Osteocyte (in vitro differentiated cells): ENCODE measurements at regions not wholly inside any gene's neighbourhood (a gene's known extent, or its start where the extent isn't known, plus 50 kb on each side); places are given as distances from the start of the nearest gene placed in this dataset.

ENCODE experiments used
- DNase-seq: peaks from one replicate; pipeline ENCODE4 v3.0.0; 2021; ENCODE audit warnings: mixed read lengths; ENCODE audit not compliant: unreplicated experiment; ENCODE audit errors: extremely low spot score
- H3K27ac Mint-ChIP-seq: one replicate; pipeline ENCODE4 v1.8.0; 2021; ENCODE audit warnings: mild to moderate bottlenecking, mixed read lengths; ENCODE audit not compliant: unreplicated experiment
- H3K27me3 Mint-ChIP-seq: one replicate; pipeline ENCODE4 v1.8.0; 2021; ENCODE audit warnings: mixed read lengths; ENCODE audit not compliant: unreplicated experiment
- H3K36me3 Mint-ChIP-seq: one replicate; pipeline ENCODE4 v1.8.0; 2021; ENCODE audit warnings: mixed read lengths; ENCODE audit not compliant: unreplicated experiment
- H3K4me1 Mint-ChIP-seq: one replicate; pipeline ENCODE4 v1.8.0; 2021; ENCODE audit warnings: mixed read lengths; ENCODE audit not compliant: unreplicated experiment
- H3K4me3 Mint-ChIP-seq: one replicate; pipeline ENCODE4 v1.8.0; 2021; ENCODE audit warnings: mild to moderate bottlenecking, moderate library complexity, mixed read lengths; ENCODE audit not compliant: unreplicated experiment
- H3K9me3 Mint-ChIP-seq: one replicate; pipeline ENCODE4 v1.8.0; 2021; ENCODE audit warnings: mixed read lengths; ENCODE audit not compliant: unreplicated experiment
- TF ChIP-seq, protein P1 (sequence below): fragments of 200-600 bp; sonication (generic); IDR thresholded peaks from 2 replicates; pipeline ENCODE4 v1.5.0; 2021; ENCODE audit warnings: antibody characterized with exemption, mild to moderate bottlenecking, moderate library complexity

DNA sequence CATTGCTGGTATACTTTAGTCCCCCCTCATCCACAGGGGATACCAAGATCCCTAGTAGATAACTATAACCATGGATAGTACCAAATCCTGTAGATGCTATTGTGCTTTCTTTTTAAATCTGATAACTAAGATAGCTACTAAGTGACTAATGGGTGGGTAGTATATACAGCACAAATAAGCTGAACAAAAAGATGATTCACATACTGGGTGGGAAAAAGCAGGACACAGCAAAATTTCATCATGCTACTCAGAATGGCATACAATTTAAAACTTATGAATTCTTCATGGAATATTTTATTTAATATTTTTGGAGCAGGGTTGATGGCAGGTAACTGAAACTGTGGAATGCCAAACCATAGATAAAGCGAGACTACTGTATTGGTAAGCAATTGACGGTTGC is 161.6 kb downstream of the IL15 start:
- DNase-seq = no peak
- TF ChIP-seq, protein P1, sequence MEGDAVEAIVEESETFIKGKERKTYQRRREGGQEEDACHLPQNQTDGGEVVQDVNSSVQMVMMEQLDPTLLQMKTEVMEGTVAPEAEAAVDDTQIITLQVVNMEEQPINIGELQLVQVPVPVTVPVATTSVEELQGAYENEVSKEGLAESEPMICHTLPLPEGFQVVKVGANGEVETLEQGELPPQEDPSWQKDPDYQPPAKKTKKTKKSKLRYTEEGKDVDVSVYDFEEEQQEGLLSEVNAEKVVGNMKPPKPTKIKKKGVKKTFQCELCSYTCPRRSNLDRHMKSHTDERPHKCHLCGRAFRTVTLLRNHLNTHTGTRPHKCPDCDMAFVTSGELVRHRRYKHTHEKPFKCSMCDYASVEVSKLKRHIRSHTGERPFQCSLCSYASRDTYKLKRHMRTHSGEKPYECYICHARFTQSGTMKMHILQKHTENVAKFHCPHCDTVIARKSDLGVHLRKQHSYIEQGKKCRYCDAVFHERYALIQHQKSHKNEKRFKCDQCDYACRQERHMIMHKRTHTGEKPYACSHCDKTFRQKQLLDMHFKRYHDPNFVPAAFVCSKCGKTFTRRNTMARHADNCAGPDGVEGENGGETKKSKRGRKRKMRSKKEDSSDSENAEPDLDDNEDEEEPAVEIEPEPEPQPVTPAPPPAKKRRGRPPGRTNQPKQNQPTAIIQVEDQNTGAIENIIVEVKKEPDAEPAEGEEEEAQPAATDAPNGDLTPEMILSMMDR = no peak
- Mint-ChIP-seq H3K9me3 (peaks cover 10% of the 10 kb centered on the region), H3K4me3 (no peak overlapping the region), H3K27ac (no peak overlapping the region), H3K36me3 (no peaks in the 10 kb centered on the region), H3K4me1 (peaks cover 15% of the 10 kb centered on the region), H3K27me3 (no peaks in the 10 kb centered on the region)

DNA sequence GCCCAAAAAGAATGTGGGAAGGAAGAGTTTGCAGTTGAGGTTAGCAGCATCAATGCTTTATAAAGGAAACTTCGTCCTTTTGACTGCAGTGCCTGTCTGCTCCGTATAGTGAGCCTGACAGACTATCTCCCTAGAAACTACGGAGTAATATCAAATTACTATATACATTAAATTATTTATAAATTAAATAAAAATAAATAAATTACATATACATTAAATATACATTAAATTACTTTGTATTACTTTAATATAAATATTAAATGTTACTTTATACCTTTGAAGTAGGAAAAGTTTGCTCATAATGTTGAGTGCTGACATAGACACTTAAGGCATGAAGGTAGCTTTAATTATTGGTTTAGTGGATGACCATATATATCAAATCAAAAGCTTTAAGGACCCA is 165.2 kb downstream of the IL15 start:
- no peaks in the 10 kb centered on the region for H3K36me3 Mint-ChIP-seq
- H3K27me3 Mint-ChIP-seq = no peaks in the 10 kb centered on the region
- DNase-seq = no peak
- no peaks in the 10 kb centered on the region for H3K9me3 Mint-ChIP-seq
- no peak overlapping the region for H3K27ac Mint-ChIP-seq
- no peak overlapping the region for H3K4me3 Mint-ChIP-seq
- peaks cover 42% of the 10 kb centered on the region for H3K4me1 Mint-ChIP-seq
- TF ChIP-seq, protein P1 = no peak

DNA sequence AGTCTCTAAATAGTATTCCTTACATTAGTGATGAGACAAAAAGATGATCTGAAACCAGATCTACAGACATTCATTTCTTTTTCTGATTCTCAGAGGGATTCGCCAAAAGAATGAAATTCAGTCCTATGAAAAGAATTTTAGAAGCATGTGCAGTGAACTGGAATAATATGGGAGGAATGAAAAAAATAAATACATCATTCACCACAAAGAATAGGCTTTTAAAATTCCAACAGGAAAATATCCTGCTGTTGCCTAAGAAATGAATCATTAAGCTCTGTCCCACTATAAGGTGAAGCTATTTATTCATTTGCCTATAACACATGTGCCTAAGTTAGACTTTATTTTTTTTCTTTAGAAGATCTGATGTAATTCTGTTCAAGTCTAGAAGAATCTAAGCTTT is 165.9 kb downstream of the IL15 start:
- H3K27me3 Mint-ChIP-seq = no peaks in the 10 kb centered on the region
- H3K36me3 Mint-ChIP-seq = no peaks in the 10 kb centered on the region
- TF ChIP-seq, protein P1 = no peak
- H3K4me3 Mint-ChIP-seq = no peak overlapping the region
- no peak for DNase-seq
- peaks cover 50% of the 10 kb centered on the region for H3K4me1 Mint-ChIP-seq
- H3K27ac Mint-ChIP-seq = peak overlapping the region; percentile 93
- H3K9me3 Mint-ChIP-seq = no peaks in the 10 kb centered on the region

DNA sequence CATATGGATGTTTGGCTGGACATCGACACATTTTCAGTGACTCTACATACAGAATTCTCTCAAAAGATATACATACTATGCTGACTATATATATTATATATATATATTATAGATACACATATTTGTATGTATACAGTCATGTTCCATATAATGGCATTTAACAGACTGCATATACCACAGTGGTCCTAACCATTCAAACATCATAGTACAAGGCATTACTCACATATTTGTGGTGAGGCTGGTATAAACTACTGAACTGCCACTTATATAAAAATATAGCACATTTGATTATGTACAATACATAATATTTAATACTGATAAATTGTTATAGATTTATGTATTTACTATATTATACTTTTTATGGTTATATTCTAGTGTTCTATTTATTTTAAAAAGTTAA is 168.5 kb downstream of the IL15 start:
- Mint-ChIP-seq H3K4me3 (no peak overlapping the region), H3K4me1 (peaks cover 67% of the 10 kb centered on the region), H3K27ac (no peak overlapping the region), H3K9me3 (no peaks in the 10 kb centered on the region), H3K27me3 (no peaks in the 10 kb centered on the region), H3K36me3 (no peaks in the 10 kb centered on the region)
- DNase-seq = no peak
- TF ChIP-seq, protein P1 = no peak

DNA sequence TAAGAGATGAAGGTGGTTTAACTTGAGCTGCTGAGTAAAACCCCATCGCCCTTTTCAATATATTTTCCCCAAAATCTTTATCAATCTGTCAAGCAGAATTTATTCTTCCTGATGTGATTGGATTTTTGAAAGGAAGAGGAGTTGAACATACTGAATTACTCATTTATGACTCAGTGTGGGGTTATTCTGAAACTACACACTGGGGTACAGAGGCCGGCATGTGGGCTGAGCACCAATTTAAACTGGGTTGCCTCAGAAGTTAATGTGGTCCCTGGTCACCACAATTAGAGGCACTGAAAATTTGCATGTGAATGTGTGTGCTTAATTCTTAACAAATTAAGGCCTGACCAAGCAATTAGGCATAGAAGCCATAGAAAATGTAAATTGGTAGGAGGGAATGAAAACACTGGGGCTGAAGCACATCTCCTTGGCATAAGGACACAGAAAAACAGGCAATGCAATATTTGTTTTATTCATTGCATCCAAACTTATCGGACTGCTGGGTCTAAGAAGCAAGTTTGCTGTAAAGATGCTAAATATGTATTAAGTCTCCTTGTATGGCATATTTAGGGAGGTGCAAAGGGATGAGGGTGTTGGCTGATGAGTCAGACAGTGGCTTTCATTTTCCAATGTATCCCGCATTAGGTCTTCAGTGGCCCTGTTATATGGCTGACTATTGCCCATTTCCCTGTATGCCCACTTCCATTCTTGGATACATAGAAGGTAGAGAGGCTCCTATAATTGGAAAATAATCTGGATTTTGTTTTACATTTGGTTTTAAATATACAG is 170.9 kb downstream of the IL15 start:
- no peak overlapping the region for H3K4me3 Mint-ChIP-seq
- H3K4me1 Mint-ChIP-seq = peaks cover 73% of the 10 kb centered on the region
- H3K36me3 Mint-ChIP-seq = no peaks in the 10 kb centered on the region

More for the DNA sequence above, 170.9 kb downstream of the IL15 start:
- H3K27ac Mint-ChIP-seq = peak overlapping the region; percentile 75
- TF ChIP-seq, protein P1 = no peak
- H3K27me3 Mint-ChIP-seq = no peaks in the 10 kb centered on the region
- DNase-seq = no peak
- H3K9me3 Mint-ChIP-seq = no peaks in the 10 kb centered on the region
